ENCODE measurements at regions not wholly inside any gene's neighbourhood (a gene's known extent, or its start where the extent isn't known, plus 50 kb on each side); places are given as distances from the start of the nearest gene placed in this dataset.

- TF ChIP-seq PRDM2 (tag by site-specific recombination; IDR thresholded peaks at IDR 0.05; ENCODE audit: borderline replicate concordance), result no peak
- no peak for TF ChIP-seq ZEB2 (tag by site-specific recombination; IDR thresholded peaks at IDR 0.05)
- TF ChIP-seq ZNF777 (tag by site-specific recombination; IDR thresholded peaks at IDR 0.05; ENCODE audit: borderline replicate concordance), result no peak
- TF ChIP-seq ZNF280C (tag by site-specific recombination; IDR thresholded peaks at IDR 0.05), result no peak
- no peak for TF ChIP-seq ZFP3 (tag by site-specific recombination; IDR thresholded peaks at IDR 0.05; ENCODE audit: low read depth)
- TF ChIP-seq ZNF138 (tag by site-specific recombination; IDR thresholded peaks at IDR 0.05; ENCODE audit: borderline replicate concordance), result no peak
- TF ChIP-seq ZNF510 (tag by site-specific recombination; IDR thresholded peaks at IDR 0.05; ENCODE audit: insufficient replicate concordance), result no peak
- TF ChIP-seq ZNF223 (tag by site-specific recombination; IDR thresholded peaks at IDR 0.05), result no peak
- no peak for TF ChIP-seq ZNF514 (tag by site-specific recombination; IDR thresholded peaks at IDR 0.05)
- TF ChIP-seq ZNF518A (tag by site-specific recombination; conservative IDR thresholded peaks at IDR 0.05; ENCODE audit: low read depth), result no peak
- TF ChIP-seq GFI1B (tag by site-specific recombination; IDR thresholded peaks at IDR 0.05), result no peak
- no peak for TF ChIP-seq ZBTB1 (tag by site-specific recombination; IDR thresholded peaks at IDR 0.05)
- no peak for TF ChIP-seq ZNF302 (tag by site-specific recombination; IDR thresholded peaks at IDR 0.05; ENCODE audit: low read depth)
- no peak for TF ChIP-seq ZSCAN18 (tag by site-specific recombination; IDR thresholded peaks at IDR 0.05)
- TF ChIP-seq ZNF558 (tag by site-specific recombination; IDR thresholded peaks at IDR 0.05), result no peak
Measured at GRCh38 chr9:119907056-119907455, 537.8 kb upstream of the BRINP1 start (continued).

Measured in HEK293 (cell line).